ENCODE measurements at regions not wholly inside any gene's neighbourhood (a gene's known extent, or its start where the extent isn't known, plus 50 kb on each side); places are given as distances from the start of the nearest gene placed in this dataset.

DNA sequence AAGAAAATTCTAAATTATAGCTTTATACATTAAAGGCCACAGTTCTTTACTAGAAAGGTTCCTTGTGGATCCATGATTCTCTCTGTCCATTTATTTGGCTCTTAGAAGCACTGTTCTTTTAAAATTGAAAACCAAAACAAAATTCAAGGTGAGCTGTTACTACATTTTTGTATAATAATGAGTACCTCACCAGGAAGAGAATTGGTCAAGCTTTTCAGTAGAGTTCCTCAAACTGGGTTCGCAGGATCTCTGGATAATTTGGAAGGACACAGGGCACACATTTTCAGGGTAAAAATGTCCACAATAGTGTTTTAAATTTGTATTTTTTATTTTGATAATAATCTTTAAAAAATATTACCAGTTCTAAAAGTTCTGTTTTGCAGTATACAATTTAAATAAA, 93.0 kb downstream of the PPP1R3A start:
- DNase-seq (ENCODE audit: low read depth), result no peak
- no peak overlapping the region for H3K4me3 ChIP-seq (ENCODE audit: low read depth, low read length)
- TF ChIP-seq, protein P1, sequence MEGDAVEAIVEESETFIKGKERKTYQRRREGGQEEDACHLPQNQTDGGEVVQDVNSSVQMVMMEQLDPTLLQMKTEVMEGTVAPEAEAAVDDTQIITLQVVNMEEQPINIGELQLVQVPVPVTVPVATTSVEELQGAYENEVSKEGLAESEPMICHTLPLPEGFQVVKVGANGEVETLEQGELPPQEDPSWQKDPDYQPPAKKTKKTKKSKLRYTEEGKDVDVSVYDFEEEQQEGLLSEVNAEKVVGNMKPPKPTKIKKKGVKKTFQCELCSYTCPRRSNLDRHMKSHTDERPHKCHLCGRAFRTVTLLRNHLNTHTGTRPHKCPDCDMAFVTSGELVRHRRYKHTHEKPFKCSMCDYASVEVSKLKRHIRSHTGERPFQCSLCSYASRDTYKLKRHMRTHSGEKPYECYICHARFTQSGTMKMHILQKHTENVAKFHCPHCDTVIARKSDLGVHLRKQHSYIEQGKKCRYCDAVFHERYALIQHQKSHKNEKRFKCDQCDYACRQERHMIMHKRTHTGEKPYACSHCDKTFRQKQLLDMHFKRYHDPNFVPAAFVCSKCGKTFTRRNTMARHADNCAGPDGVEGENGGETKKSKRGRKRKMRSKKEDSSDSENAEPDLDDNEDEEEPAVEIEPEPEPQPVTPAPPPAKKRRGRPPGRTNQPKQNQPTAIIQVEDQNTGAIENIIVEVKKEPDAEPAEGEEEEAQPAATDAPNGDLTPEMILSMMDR (IDR thresholded peaks at IDR 0.05; ENCODE audit: insufficient read depth, low read depth, low read length, missing control alignments), result no peak

DNA sequence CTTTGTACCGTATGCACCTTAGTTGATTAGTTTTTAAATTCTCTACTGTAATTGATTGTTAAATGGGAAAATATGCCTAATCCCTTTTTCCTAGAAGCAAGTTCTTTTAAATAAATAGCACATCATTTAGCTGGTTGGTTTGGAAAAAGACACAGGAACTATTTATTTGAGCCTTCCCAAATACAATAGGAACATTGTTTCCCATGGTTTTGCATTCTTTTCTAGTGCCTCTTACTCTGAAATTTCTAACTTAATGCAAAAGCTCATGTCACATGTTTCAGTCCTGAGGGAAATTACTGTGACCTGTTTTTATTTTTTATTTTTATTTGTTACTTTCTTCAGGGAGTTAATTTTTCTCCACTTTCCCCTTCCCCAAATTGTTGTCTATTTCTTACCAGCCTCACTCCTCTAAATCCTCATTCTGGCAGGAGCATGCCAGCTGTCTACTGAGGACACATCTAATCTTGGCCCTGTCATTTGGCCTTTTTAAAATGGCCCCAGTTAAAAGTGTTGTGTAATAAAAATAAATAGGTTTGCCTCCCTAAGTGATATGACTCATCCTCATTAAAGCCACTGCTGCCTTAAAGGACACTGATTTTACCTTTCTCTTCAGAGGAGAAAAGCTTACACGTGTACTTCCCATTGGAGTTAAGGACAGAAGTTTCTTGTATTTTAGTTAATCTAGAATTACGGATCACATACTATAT, 94.5 kb downstream of the PPP1R3A start:
- H3K4me3 ChIP-seq (ENCODE audit: low read depth, low read length), result no peak overlapping the region
- DNase-seq (ENCODE audit: low read depth), result no peak
- TF ChIP-seq, protein P1 (IDR thresholded peaks at IDR 0.05; ENCODE audit: insufficient read depth, low read depth, low read length, missing control alignments), result no peak

DNA sequence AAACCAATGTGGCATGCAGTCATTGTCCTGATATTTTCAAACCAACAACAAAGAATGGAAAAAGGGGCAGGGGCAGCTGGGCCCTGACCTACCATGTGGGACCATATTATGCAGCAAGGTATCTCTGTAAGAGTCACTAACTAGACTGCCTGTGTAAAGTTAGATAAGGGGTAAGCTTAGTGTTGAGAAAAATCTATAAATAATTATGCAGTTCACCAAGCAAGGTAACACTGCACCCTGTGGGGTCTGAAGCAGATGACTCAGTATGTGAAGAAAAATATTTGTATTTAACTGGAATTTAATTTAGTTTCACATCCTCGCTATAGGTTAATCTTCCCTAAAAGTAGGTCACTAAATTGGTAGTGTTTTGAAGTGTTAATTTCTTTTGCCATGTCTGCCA, 99.3 kb downstream of the PPP1R3A start:
- TF ChIP-seq, protein P1 (IDR thresholded peaks at IDR 0.05; ENCODE audit: insufficient read depth, low read depth, low read length, missing control alignments), result no peak
- no peak for DNase-seq (ENCODE audit: low read depth)
- no peak overlapping the region for H3K4me3 ChIP-seq (ENCODE audit: low read depth, low read length)

DNA sequence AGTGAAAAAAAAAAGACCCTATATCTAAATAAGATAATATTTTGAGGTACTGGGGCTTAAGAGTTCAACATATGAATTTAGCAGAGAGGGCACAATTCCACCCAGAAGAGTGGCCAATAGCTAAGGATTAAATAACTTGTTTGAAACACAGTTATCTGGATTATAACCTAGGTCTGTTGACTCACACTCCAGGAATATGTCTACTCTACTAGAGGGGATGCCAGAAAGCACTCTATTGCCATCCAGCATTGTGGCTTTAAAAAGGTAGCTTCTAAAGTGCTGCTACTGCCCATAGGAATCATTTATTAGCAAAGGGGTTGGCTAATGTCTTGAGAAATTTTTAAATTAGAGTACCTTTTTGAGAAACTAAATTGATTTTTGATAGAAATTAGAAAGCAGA, 102.2 kb downstream of the PPP1R3A start:
- no peak for DNase-seq (ENCODE audit: low read depth)
- H3K4me3 ChIP-seq (ENCODE audit: low read depth, low read length), result no peak overlapping the region
- TF ChIP-seq, protein P1 (IDR thresholded peaks at IDR 0.05; ENCODE audit: insufficient read depth, low read depth, low read length, missing control alignments), result no peak

DNA sequence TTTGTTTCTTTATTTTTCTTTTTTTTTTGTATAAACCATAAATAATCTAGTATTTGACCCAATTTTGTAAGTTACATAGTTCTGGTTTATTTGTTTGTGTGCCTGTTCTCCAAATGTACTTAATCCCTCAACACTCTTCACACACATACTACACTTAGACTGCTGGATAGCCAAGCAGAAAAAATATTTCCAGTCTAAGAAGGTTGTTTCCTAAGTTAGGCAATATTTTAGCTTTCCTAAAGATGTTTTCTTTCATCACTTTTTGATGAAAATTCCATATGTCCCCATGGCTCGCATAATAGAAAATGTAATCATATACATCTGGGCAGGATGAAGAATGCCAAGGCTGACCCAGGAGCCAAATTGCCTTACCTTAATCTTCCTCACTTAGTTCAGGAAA, 105.3 kb downstream of the PPP1R3A start:
- TF ChIP-seq, protein P1 (IDR thresholded peaks at IDR 0.05; ENCODE audit: insufficient read depth, low read depth, low read length, missing control alignments), result no peak
- no peak overlapping the region for H3K4me3 ChIP-seq (ENCODE audit: low read depth, low read length)
- DNase-seq (ENCODE audit: low read depth), result no peak

DNA sequence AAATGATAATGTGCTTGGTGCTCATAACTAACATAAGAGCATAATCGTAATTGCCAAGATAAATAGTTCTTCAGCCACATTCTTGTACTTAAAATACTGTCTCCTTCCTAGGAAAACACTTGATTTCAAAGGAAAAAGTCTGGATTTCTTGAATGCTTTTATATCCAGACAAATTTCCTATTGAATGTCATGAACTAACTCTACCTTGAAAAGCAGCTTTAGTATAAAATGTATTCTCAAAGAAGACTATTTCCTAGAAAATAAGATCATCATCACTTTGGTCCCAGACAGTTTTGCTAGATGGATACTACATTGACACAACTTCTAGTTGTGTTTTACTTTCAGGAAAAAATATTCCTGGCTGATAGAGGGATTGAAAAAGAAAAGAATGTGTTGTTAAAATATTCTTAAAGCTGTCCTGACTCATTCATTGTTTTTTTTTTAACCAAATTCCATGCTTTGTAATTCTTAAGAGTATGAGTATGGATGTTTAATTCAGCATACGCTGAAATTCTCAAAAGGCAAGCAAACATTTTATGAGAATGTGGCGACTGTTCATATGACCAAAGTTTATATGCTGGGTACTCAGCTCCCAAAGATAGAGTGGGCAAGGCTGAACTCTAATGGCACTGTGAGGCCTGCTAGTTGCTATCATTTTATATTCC, 106.1 kb downstream of the PPP1R3A start:
- H3K4me3 ChIP-seq (ENCODE audit: low read depth, low read length), result no peak overlapping the region

More for the DNA sequence above, 106.1 kb downstream of the PPP1R3A start:
- TF ChIP-seq, protein P1 (IDR thresholded peaks at IDR 0.05; ENCODE audit: insufficient read depth, low read depth, low read length, missing control alignments), result no peak
- DNase-seq (ENCODE audit: low read depth), result no peak
